Caco-2 (cell line): ENCODE measurements at regions not wholly inside any gene's neighbourhood (a gene's known extent, or its start where the extent isn't known, plus 50 kb on each side); places are given as distances from the start of the nearest gene placed in this dataset.

Experiments used
- BruUV-seq: library from RNA; stranded (reverse); fragments of 400-500 nt; replicated peaks from 2 replicates; lab custom pipeline; 2021; lab: Mats Ljungman, UMichigan
- CTCF ChIA-PET: fragments of 300-600 bp; sonication (Branson Sonifier 250); formaldehyde crosslinking; loops from one replicate; lab custom pipeline; 2022; ENCODE audit warnings: antibody characterized with exemption; lab: Charles Lee
- POLR2A ChIA-PET: fragments of 300-600 bp; sonication (Branson Sonifier 250); formaldehyde crosslinking; loops from one replicate; lab custom pipeline; 2022; ENCODE audit warnings: antibody characterized with exemption; lab: Charles Lee
- DNase-seq, 2 experiments: peaks; one replicate each; pipeline versions ENCODE4 v3.0.0 to v3.0.0-alpha.2; 2020 to 2022
- H3K27me3 ChIP-seq: replicated peaks from 2 replicates; pipeline ENCODE4 v1.6.0; 2011; ENCODE audit warnings: low read length; ENCODE audit not compliant: control insufficient read depth, insufficient read depth
- H3K36me3 ChIP-seq: 2 replicates; pipeline ENCODE4 v1.5.1; 2011; ENCODE audit warnings: low read length; ENCODE audit not compliant: control insufficient read depth, insufficient read depth
- H3K4me1 ChIP-seq: fragments of 250-450 bp; sonication (Bioruptor Pico); 2 replicates; pipeline ENCODE4 v1.5.1; 2020; ENCODE audit warnings: mild to moderate bottlenecking
- H3K4me3 ChIP-seq: 2 replicates; pipeline ENCODE4 v1.5.1; 2011; ENCODE audit warnings: low read depth, mild to moderate bottlenecking, control low read depth, low read length
- H3K9me3 ChIP-seq: fragments of 250-450 bp; sonication (Bioruptor Pico); 2 replicates; pipeline ENCODE4 v1.5.1; 2020; ENCODE audit warnings: mild to moderate bottlenecking, moderate library complexity
- H3K27ac Mint-ChIP-seq: one replicate; pipeline ENCODE4 v1.8.0; 2022; ENCODE audit warnings: mixed read lengths; ENCODE audit not compliant: unreplicated experiment
- H3K27me3 Mint-ChIP-seq: one replicate; pipeline ENCODE4 v1.8.0; 2022; ENCODE audit warnings: mixed read lengths; ENCODE audit not compliant: insufficient read depth, unreplicated experiment
- H3K36me3 Mint-ChIP-seq: one replicate; pipeline ENCODE4 v1.8.0; 2022; ENCODE audit warnings: mild to moderate bottlenecking, mixed read lengths; ENCODE audit not compliant: insufficient read depth, unreplicated experiment
- H3K4me1 Mint-ChIP-seq: one replicate; pipeline ENCODE4 v1.8.0; 2022; ENCODE audit warnings: low read depth, mixed read lengths; ENCODE audit not compliant: unreplicated experiment
- H3K4me3 Mint-ChIP-seq: one replicate; pipeline ENCODE4 v1.8.0; 2022; ENCODE audit warnings: mild to moderate bottlenecking, moderate library complexity, mixed read lengths; ENCODE audit not compliant: unreplicated experiment
- H3K9me3 Mint-ChIP-seq: one replicate; pipeline ENCODE4 v1.8.0; 2022; ENCODE audit warnings: mixed read lengths; ENCODE audit not compliant: unreplicated experiment
- CTCF ChIP-seq, 2 experiments: fragments of 200-600 bp in 1 of 2; IDR thresholded peaks; 1 replicate in 1 of 2; 2 replicates in 1 of 2; pipeline versions ENCODE4 v1.5.1 to v1.8.0; 2011 to 2022; ENCODE audit warnings: antibody characterized with exemption in 1 of 2, control low read depth in 1 of 2, inconsistent platforms in 1 of 2, low read depth in 1 of 2, low read length in 1 of 2, mild to moderate bottlenecking in 1 of 2, moderate library complexity in 1 of 2; ENCODE audit not compliant: insufficient read depth in 1 of 2, severe bottlenecking in 1 of 2, unreplicated experiment in 1 of 2
- intact Hi-C: fragments of 100-400 bp; cut with micrococcal nuclease; formaldehyde crosslinking; loops from one replicate; pipeline ENCODE4 v1.10.0; 2022; ENCODE audit not compliant: unreplicated experiment

- Mint-ChIP-seq H3K27me3 (no peaks in the 10 kb centered on the region), H3K36me3 (no peaks in the 10 kb centered on the region), H3K9me3 (peaks cover 16% of the 10 kb centered on the region), H3K4me1 (peaks cover 4% of the 10 kb centered on the region), H3K27ac (no peak overlapping the region), H3K4me3 (no peak overlapping the region)
- POLR2A ChIA-PET = no interaction called here
- Histone ChIP-seq H3K36me3 (no peaks in the 10 kb centered on the region), H3K27me3 (no peaks in the 10 kb centered on the region), H3K9me3 (no peaks in the 10 kb centered on the region; the same call in 1 of the 2 replicates), H3K4me1 (peaks cover under 1% of the 10 kb centered on the region), H3K4me3 (no peak overlapping the region)
- no peak for DNase-seq
- intact Hi-C loops = no loop called here
- BruUV-seq = no TSS peak
- TF ChIP-seq CTCF (IDR thresholded peaks at IDR 0.05; ENCODE audit: insufficient read depth in 1 of 2, low read depth in 1 of 2, low read length in 1 of 2, severe bottlenecking in 1 of 2, unreplicated experiment in 1 of 2) = no peak
- CTCF ChIA-PET = no interaction called here
Observed at GRCh38 chr2:138267161-138267901, 234.2 kb upstream of the SPOPL start.

- Histone ChIP-seq H3K9me3 (no peaks in the 10 kb centered on the region; the same call in 1 of the 2 replicates), H3K27me3 (no peaks in the 10 kb centered on the region), H3K4me3 (no peak overlapping the region), H3K36me3 (no peaks in the 10 kb centered on the region), H3K4me1 (peaks cover 6% of the 10 kb centered on the region)
- Mint-ChIP-seq H3K4me3 (no peak overlapping the region), H3K36me3 (no peaks in the 10 kb centered on the region), H3K4me1 (peaks cover 9% of the 10 kb centered on the region), H3K27me3 (no peaks in the 10 kb centered on the region), H3K9me3 (peaks cover 11% of the 10 kb centered on the region), H3K27ac (no peak overlapping the region)
- POLR2A ChIA-PET = no interaction called here
- no peak for DNase-seq
- TF ChIP-seq CTCF (IDR thresholded peaks at IDR 0.05; ENCODE audit: insufficient read depth in 1 of 2, low read depth in 1 of 2, low read length in 1 of 2, severe bottlenecking in 1 of 2, unreplicated experiment in 1 of 2) = no peak
- no TSS peak for BruUV-seq
- intact Hi-C loops = no loop called here
- CTCF ChIA-PET = no interaction called here
Observed at GRCh38 chr2:138267902-138268254, 233.7 kb upstream of the SPOPL start.

- no peak for TF ChIP-seq CTCF (IDR thresholded peaks at IDR 0.05; ENCODE audit: insufficient read depth in 1 of 2, low read depth in 1 of 2, low read length in 1 of 2, severe bottlenecking in 1 of 2, unreplicated experiment in 1 of 2)
- peaks cover 14% of the 10 kb centered on the region for H3K4me1 Mint-ChIP-seq
- POLR2A ChIA-PET = no interaction called here
- no peaks in the 10 kb centered on the region for H3K27me3 Mint-ChIP-seq
- no peaks in the 10 kb centered on the region for H3K9me3 ChIP-seq
- no peak overlapping the region for H3K27ac Mint-ChIP-seq
- H3K4me3 ChIP-seq = no peak overlapping the region
- intact Hi-C loops = loop anchor here (10.0 kb wide), 2 partner anchors 325 to 455 kb away; no protein-coding TSS in a partner anchor
- CTCF ChIA-PET = no interaction called here
- no TSS peak for BruUV-seq
- H3K9me3 Mint-ChIP-seq = peaks cover 6% of the 10 kb centered on the region
- DNase-seq = no peak
- H3K4me1 ChIP-seq = peaks cover 18% of the 10 kb centered on the region
- H3K36me3 ChIP-seq = no peaks in the 10 kb centered on the region
- no peaks in the 10 kb centered on the region for H3K36me3 Mint-ChIP-seq
- H3K27me3 ChIP-seq = no peaks in the 10 kb centered on the region
- H3K4me3 Mint-ChIP-seq = no peak overlapping the region
Observed at GRCh38 chr2:138269765-138270164, 231.8 kb upstream of the SPOPL start.
